NCI-H748 treated with DMSO at 0.1 percent for 48 hours (cell line): ENCODE measurements at regions not wholly inside any gene's neighbourhood (a gene's known extent, or its start where the extent isn't known, plus 50 kb on each side); places are given as distances from the start of the nearest gene placed in this dataset.
"Not testable (repeated sequence)": the region's sequence is repeated elsewhere in the genome, so short reads cannot be mapped to it uniquely, and the experiment has no call there.

Experiments
- DNase-seq: peaks from one replicate; lab custom pipeline; 2025; lab: John Stamatoyannopoulos, UW

DNA sequence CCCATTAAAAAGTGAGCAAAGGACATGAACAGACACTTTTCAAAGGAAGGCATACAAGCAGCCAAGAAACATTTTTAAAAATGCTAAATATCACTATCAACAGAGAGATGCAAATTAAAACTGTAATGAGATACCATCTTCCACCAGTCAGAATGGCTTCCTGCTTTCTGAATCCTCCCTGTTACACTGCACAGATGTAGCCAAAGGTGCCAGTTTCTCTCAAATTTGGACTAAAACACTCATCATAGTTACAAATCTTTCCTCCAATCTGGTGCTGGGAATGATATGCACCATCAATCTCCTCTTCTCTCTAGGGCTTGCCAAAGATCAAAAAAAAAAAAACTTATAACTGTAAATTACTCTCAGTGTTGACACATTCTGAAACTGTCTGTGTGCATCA is 311.8 kb upstream of the CLEC14A start:
- DNase-seq: no peak

DNA sequence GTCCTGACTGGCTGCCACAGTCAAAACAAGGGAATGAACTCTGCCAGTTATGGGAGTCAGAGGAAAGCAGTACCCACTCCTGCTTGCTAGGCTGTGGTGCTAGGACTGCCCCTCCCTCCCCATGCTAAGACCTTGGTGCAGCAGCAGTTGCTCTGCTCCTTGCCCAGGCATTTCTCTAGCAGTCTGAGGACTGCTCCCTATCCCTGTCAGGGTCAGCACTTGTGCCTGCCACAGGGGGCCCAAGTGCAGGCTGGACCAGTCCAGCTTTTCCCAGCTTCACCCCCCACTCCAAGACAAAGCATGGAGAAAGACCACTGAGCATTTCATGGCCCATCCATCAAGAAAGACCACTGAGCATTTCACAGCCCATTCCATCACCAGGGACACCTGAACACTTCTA is 305.8 kb upstream of the CLEC14A start:
- no peak for DNase-seq

DNA sequence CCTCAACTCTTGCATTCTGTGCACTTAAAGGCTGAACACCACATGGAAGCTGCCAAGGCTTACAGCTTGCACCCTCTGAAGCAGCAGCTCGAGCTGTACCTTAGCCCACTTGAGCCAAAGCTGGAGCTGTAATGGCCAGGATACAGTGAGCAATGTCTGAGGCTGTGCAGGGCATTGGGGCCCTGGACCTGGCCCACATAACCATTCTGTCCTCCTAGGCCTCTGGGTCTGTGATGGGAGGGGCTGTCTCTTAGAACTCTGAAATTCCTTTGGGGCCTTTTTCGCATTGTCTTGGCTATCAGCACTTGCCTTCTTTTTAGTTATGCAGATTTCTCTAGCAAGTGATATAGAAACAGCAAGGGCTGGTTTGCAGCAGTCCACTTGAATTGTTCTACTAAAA is 303.8 kb upstream of the CLEC14A start:
- no peak for DNase-seq

DNA sequence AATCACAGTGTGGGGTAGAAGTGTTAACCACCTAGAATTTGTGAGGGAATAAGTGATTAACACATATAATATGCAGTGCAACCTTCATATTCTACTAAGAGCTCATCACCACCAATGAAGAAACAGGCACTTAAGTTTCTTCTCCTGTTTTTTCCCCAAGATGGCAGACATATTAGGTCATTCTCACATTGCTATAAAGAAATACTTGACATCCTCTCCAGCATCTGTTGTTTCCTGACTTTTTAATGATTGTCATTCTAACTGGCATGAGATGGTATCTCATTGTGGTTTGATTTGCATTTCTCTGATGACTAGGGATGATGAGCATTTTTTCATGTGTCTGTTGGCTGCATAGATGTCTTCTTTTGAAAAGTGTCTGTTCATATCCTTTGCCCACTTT is 301.5 kb upstream of the CLEC14A start:
- not testable (repeated sequence) for DNase-seq

DNA sequence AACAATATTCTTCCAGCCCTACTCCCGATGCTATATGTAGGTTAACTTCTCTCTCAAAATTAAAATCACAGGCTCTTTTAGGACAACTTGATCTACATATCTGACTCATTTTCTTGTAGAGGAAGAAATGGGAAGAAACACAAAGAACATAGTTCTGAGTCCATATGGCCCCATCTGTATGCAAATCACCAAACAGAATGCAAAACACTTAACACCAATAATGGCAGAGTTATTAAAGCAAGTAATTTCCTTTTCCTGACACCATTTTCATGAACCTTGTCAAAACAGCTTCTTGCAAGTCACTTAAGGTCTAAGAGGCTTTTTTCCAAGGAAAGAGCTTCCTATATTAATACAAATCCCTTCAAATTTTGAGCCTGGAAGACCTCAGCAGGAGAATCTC is 300.4 kb upstream of the CLEC14A start:
- DNase-seq: no peak

DNA sequence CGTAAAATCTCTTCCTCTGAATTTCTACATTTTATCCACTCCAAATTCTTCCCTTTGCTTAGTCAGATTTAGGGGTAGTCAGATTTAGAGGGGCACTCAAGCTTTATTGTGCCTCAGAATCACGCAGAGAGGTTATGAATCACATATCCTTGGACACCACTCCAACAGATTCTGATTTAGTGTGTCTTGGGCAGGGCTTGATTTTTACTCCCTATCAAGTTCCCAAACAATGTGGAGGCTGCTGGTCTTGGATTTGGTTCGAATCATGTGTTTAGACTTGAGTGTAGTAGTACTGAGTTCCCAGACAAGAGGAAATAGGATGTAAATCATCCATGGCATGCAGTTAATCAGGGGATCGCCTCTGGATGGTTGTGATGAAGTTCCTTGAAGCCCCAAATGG is 298.1 kb upstream of the CLEC14A start:
- DNase-seq: no peak

DNA sequence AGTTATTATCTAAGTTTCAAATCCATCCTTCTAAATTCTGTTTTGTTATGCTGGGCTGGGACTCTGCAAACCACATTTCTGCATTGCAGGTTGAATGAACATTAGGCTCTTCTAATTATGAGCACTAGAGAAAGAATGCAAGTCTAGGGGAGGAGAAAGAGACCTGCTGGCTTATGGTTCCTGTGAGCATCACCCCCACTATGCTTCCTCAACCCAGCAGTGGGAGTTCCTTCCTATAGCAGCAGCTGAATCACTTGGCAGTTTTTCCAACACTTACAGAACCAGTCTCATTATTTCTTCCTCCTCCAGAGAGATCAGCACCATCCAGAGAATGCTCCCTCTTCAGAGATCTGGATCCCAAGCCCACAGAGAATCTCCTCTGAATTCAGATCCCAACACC is 297.7 kb upstream of the CLEC14A start:
- no peak for DNase-seq

DNA sequence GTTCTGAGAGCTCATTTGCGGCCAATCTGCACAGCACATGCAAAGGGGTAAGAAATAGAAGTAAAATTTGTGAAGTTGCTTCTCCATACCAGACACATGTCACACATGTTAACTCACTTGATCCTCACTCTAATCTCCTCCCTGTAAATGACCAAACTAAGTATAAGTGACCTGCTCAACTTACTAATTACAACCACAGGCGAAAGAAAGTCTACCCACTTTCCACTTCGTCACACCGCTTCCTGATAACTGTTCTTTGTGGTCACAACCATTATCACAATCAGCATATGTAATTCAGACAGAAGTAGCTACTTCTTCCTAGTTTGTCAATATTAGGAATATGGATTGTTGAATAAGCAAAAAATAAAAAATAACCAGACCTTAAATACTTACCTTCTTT is 293.7 kb upstream of the CLEC14A start:
- DNase-seq: no peak

DNA sequence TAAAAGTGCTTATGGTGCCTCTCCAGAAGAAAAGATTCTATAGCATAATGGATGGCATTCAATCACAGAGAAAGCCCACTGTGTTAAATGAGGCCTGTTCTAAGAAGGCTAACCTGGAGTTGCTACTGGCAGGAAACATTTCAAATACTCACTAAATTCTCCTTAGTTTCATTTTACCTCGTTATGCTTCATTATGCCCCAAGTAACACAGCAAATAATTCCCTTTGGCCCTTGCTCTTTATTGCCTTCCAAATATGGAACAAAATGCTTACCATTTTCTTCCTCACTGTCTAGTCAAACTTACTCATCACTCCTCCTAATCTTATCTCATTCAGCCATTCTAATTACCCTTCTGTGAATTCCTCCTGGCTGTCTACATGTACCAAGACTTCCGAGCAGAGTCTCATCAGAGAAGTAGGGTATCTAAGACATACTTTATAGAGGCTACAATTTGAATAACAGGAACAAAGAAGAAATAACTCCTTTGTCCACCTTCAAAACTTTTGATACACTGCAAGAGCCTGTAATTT is 292.1 kb upstream of the CLEC14A start:
- DNase-seq: no peak

DNA sequence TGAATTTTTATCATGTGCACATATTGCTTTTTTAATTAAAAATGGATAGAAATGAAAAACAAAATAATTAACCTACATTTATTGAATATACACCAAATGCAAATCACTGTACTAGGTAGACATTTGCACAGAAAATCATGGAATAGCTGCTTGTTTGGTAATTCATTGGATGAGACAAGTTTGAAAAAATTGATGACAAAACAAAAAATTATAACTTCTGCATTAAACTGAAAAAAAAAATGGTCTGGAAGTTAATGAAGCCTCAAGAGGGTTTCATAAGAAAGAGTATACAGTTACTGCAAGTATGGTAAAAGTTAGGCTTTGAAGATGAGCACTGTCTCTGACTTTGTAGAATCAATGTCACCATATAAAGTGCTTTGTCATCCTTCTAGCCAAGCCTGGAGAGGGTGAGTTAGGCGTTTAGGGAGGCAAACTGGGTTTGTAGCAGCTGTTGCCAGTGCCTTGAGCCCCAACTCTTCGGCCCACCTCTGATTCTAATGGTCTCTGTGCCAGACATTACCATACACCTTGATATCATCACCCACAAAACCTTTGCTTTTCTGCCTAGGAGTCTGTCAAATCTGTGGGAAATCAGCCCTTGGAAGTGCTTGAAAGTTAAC is 291.1 kb upstream of the CLEC14A start:
- no peak for DNase-seq

DNA sequence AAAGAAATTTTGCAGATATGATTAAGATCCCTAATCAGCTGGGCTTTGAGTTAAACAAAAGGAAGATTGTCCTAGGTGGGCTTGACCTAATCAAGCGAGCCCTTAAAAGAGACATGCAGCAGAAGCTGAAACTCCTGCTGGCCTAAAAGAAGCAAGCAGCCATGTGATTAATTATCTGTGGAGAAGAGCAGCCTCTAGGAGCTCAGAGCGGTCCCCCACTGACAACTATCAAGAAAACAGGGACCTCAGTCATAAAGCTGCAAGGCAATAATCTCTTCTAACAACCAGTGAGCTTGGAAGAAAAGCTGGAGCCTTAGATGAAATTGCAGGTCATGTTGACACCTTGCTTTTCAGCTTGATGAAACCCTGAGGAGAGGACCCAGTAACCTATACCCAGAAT is 288.9 kb upstream of the CLEC14A start:
- DNase-seq: no peak

DNA sequence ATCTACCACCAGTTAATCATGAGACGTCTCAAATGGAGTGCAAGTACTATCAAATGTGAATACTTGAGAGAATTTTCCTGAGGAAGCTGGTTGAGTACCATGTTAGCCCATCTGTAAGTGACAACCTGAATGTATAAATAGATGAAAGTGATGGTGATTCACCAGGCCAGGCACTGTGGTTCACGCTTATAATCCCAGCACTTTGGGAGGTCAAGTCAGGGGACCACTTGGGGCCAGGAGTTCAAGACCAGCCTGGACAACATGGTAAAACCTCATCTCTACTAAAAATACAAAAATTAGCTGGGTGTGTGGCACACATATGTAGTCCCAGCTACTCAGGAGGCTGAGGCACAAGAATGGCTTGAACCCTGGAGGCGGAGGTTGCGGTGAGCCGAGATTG is 288.0 kb upstream of the CLEC14A start:
- not testable (repeated sequence) for DNase-seq

DNA sequence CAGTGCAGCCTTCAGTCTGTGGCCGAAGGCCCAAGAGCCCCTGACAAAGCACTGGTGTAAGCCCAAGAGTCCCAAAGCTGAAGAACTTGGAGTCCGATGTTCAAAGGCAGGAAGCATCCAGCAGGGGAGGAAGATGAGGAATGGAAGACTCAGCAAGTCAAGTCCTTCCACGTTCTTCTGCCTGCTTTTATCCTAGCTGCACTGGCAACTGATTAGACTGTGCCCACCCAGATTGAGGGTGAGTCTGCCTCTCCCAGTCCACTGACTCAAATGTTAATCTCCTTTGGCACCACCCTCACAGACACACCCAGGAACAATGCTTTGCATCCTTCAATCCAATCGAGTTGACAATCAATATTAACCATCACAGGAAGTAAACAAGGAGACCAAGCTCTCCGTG is 282.2 kb upstream of the CLEC14A start:
- not testable (repeated sequence) for DNase-seq

DNA sequence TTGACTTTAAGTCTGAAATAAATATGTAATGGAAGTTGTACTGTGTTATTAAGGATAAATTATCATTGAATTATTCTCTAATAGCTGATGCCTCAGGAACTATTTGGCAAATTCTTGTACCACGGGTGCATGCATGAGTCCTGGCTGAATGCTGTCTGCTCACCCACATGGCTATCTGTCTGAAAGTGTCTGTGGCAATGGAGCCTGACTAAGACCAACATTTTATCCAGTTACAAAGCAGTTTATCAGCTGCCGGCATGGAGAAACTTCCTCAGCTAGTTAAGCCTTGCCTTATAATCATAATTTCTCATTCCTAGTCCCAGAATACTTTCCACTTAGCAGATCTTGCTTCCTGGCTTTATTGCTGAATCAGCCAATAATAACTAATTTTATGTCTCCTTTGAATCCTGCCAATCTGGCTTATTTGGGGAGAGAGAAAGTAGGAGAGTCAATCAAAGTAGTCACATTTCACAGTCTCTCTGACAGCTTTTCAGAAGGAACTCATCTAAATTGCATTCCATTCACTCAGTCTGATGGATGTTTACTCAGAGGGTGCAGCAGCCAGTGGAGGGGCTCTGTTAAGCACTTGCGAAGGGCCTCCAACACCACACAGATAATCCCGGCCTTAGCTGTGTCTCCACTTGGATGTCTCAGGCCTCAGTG is 280.6 kb upstream of the CLEC14A start:
- no peak for DNase-seq

DNA sequence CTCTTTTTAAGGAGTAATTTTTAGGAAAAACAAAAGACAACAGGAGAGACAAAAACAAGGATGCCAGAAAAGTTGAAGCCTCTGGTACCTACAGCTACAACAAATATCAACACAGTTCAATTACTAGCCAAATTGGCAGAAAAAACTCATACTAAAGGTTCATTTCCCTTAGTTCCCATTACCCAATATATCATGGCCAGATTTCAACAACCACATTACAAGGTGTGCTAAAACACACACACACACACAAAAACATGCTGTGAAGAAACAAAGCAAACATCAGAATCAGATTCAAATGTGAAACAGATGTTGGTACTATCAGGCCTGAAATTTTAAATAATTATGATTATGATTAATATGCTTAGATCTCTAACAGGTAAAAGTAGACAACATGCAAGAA is 272.7 kb upstream of the CLEC14A start:
- no peak for DNase-seq

DNA sequence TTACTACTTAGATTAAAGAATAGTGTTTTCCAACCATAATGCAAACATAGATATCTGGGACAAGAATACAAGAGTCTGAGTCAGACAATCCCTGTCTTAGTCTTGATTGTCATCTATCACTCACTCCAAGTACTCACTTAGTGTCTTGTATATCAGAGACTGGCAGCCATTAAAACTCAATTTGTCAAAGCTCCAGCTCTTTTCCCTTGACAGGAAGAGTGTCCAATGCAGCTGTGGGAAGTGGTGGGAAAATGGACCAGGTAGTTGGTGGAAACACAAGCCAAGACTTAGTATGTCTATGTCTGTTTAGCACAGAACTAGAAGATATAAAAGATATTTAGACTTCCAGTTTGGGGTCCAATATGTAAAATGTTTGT is 271.6 kb upstream of the CLEC14A start:
- DNase-seq: no peak

DNA sequence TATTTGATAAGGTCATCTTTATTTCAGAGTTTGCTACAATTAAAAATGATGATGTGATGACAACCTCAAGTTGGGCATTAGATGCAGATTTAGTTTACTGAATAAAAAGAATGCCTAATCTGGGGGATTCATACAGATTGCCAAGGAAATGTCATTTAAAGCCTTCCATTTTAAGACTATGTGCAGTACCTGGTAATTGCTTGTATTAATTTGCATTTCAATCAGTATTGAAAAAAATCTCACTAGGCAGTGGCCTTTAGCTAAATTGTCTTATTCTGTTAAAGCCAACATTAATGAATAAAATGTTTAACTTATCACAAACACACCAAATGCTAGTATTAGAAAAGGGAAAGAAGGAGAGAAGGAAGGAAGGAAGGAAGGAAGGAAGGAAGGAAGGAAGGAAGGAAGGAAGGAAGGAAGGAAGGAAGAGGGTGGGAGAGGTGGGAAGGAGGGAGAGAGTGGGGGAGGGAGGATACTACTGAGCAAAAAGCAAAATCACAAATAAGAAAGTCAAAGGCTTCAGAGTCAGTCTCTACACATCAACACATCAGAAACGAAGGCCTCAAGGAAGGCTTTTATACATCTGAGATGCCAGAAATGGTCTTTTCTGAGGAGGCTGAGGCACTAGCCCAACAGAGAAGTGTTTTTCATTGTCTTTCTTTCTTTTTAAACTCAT is 271.1 kb upstream of the CLEC14A start:
- DNase-seq: no peak

DNA sequence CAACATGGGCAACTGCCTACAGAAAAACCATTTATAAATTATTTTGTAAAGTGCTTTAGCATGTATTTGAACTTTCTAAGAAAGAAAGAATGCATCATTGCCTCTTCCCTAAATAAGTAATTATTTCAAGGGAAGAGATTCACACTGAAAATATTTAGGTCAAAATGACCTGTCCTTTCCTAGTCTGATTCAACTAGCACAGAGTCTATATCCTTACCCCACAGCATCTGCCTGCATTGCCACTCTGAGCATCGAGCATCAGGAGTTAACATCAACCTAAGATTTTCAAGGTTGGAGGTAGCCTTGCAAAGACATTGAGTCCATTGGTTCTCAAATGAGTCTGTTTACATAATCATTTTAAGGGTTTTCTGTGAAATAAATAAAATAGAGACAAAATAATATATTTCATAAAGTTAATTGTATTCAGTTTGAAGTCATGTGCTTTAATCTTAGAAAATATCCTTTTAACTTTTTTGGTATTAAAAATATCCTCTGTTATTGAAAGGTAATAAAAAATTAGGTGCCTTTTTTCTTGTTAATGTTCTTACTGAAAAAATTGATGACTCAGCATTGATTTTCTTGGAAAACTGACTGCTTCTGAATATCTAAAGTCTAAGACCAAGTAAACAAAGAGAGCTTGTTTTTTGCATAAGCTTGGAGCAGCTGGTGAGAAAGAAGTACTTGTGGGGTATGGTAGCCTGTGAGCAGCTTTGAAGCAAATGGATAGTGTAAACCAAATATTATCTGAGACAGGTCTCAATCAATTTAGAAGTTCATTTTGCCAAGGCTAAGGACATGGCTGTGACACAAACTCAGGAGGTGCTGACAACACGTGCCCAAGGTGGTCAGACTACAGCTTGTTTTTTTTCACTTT is 269.0 kb upstream of the CLEC14A start:
- no peak for DNase-seq

DNA sequence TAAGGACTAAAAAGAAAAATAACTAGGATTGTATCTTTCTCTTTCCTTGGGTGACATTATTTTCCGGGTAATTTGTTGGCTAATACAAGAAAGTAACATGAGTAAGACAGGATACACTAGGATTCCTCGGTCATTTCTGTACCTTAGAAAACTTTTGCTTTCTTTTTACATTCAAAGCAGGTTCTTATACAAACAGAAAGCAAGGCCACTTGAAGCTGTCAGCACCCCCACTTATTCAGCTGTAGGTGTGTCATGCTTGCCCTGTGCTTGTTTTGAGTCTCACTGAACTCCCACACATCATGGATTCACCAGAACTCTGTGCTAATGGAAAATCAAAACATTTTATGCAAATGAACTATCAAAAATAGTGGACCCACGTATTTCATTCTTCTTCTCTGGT is 266.8 kb upstream of the CLEC14A start:
- no peak for DNase-seq

DNA sequence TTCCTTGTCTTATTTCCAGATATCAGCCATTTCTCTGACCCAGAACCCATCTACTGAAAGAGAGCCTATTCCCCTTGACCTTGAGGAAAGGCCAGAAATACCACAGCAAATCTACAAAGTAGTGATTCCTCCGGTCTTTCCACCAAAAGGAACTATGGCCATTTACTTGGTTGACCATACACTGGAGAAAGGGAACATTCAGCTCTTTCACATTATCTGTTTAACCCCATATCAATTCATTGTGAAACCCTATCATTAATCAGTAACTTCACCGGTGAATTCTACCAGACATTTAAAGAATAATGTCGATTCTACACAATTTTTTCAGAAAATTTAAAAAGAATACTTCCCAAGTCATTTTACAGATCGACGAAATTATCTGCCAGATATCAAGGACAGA is 265.7 kb upstream of the CLEC14A start:
- DNase-seq: no peak

DNA sequence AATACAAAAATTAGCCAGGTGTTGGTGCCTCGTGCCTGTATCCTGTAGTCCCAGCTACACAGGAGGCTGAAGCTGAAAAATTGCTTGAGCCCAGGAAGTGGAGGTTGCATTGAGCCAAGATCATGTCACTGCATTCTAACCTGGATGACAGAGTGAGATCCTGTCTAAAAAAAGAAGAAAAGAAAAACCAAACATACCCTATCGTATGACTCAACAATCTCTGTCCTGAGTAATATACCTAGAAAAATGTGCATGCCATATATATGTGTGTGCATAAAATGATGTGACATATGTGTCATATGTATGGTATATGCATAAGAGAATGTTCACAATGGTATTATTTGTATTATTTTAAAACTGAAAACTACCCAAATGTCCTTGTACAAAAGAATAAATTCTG is 261.5 kb upstream of the CLEC14A start:
- DNase-seq: no peak

DNA sequence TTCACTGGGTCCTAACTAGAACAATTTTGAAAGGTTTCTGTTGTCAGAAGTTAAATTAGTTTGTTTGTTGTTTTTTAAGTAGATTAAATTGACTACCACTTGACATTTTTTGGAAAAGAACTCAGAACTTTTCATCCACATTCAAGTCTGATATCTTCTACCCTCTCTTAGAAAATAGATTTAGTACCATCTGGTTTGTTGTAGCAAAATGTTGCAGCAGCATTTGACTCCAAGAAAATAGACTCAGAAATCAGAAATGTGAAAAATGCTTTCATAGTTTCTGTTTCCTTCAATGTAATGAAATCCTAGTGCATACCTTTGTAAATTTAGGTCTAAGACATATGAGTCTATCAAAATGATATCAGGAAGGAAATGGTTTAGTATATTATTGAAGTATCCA is 256.3 kb upstream of the CLEC14A start:
- DNase-seq: no peak

DNA sequence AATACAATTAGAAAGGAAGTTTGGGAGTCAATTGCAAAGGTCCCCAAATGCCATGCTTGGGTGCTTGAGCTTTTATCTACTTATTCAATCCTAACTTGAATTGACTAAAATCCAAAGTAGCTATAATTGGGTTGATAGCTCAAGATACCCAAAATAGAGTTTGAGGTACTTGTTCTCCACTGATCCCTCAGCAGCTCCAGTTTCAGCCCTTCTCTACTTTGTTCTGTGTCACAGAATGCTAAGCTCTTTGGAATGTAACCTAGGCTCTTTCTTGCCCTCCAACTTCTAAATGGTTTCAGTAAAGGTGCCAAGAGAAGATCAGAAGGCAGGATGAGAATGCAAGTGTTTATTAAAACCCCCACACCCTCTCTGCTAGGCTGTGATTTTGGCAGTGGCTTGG is 251.4 kb upstream of the CLEC14A start:
- no peak for DNase-seq
